H1 (cell line): ENCODE measurements at regions not wholly inside any gene's neighbourhood (a gene's known extent, or its start where the extent isn't known, plus 50 kb on each side); places are given as distances from the start of the nearest gene placed in this dataset.

Source experiments
- CTCF ChIA-PET: fragments of 300-600 bp; sonication (Branson Sonifier 250); formaldehyde crosslinking; loops from one replicate; lab custom pipeline; 2021; ENCODE audit not compliant: partially characterized antibody; lab: Charles Lee
- POLR2A ChIA-PET: fragments of 300-600 bp; sonication (Branson Sonifier 250); formaldehyde crosslinking; loops from one replicate; lab custom pipeline; 2021; ENCODE audit warnings: inconsistent platforms; ENCODE audit not compliant: partially characterized antibody; lab: Charles Lee
- DNase-seq, 2 experiments: peaks; one replicate each; pipeline versions ENCODE4 v3.0.0 to v3.0.0-alpha.2; 2010 to 2022; ENCODE audit warnings: low spot score in 2 of 2, low read depth in 1 of 2, mixed read lengths in 1 of 2
- FAIRE-seq: peaks from 2 replicates; lab custom pipeline; 2011; peaks lifted over from hg19 to GRCh38; lab: Jason Lieb, UNC
- H2AFZ ChIP-seq: 2 replicates; pipeline ENCODE4 v1.8.1; 2012; ENCODE audit warnings: low read length, inconsistent platforms
- H2AK5ac ChIP-seq: 2 replicates; pipeline ENCODE4 v1.6.1; 2013; ENCODE audit warnings: low read depth, low read length
- H2BK120ac ChIP-seq: replicated peaks from 2 replicates; pipeline ENCODE3; 2013; ENCODE audit warnings: low read depth, low read length, inconsistent platforms
- H2BK12ac ChIP-seq: 2 replicates; pipeline ENCODE4 v1.6.1; 2013; ENCODE audit warnings: low read depth, low read length
- H2BK15ac ChIP-seq: 2 replicates; pipeline ENCODE4 v1.6.1; 2013; ENCODE audit warnings: low read length
- H2BK20ac ChIP-seq: 2 replicates; pipeline ENCODE4 v1.6.1; 2013; ENCODE audit warnings: low read length
- H2BK5ac ChIP-seq: 2 replicates; pipeline ENCODE4 v1.6.1; 2013; ENCODE audit warnings: low read depth, low read length
- H3K14ac ChIP-seq: 2 replicates; pipeline ENCODE4 v1.6.1; 2013; ENCODE audit warnings: inconsistent platforms; ENCODE audit not compliant: insufficient read length
- H3K18ac ChIP-seq: 2 replicates; pipeline ENCODE4 v1.6.1; 2013; ENCODE audit warnings: low read length; ENCODE audit errors: extremely low read depth
- H3K23ac ChIP-seq: 2 replicates; pipeline ENCODE4 v1.6.1; 2013; ENCODE audit warnings: inconsistent platforms; ENCODE audit not compliant: insufficient read length
- H3K23me2 ChIP-seq: 2 replicates; pipeline ENCODE4 v1.6.1; 2013; ENCODE audit warnings: low read depth, low read length
- H3K27ac ChIP-seq: 2 replicates; pipeline ENCODE4 v1.6.1; 2011; ENCODE audit warnings: low read depth, low read length, inconsistent platforms
- H3K27me3 ChIP-seq, 4 experiments: replicated peaks in 1 of 4; 1 replicate in 1 of 4; 2 replicates in 3 of 4; pipeline versions ENCODE4 v1.6.1 to v1.8.1; 2011 to 2013; ENCODE audit warnings: low read length in 3 of 4, mild to moderate bottlenecking in 3 of 4, inconsistent platforms in 2 of 4, mixed read lengths in 2 of 4, moderate library complexity in 1 of 4; ENCODE audit not compliant: control insufficient read depth in 3 of 4, insufficient read depth in 3 of 4; ENCODE audit errors: extremely low read depth in 1 of 4
- H3K36me3 ChIP-seq, 4 experiments: 2 replicates each; pipeline versions ENCODE4 v1.6.1 to v1.8.1; 2011 to 2013; ENCODE audit warnings: mild to moderate bottlenecking in 4 of 4, low read length in 3 of 4, moderate library complexity in 2 of 4, control low read depth in 1 of 4, inconsistent platforms in 1 of 4; ENCODE audit not compliant: insufficient read depth in 4 of 4, control insufficient read depth in 2 of 4
- H3K4ac ChIP-seq: replicated peaks from 2 replicates; pipeline ENCODE3; 2013; ENCODE audit warnings: low read length, low read depth, mixed read lengths, inconsistent platforms; ENCODE audit not compliant: insufficient read length
- H3K4me1 ChIP-seq, 4 experiments: replicated peaks in 1 of 4; 1 replicate in 1 of 4; 2 replicates in 3 of 4; pipeline versions ENCODE4 v1.6.1 to v1.8.1; 2011 to 2013; ENCODE audit warnings: low read length in 3 of 4, inconsistent platforms in 2 of 4, mixed read lengths in 1 of 4; ENCODE audit not compliant: insufficient read depth in 4 of 4, control insufficient read depth in 3 of 4
- H3K4me2 ChIP-seq, 2 experiments: 2 replicates each; pipeline versions ENCODE4 v1.6.1 to v1.8.1; 2011 to 2013; ENCODE audit warnings: low read depth in 2 of 2, low read length in 2 of 2, control low read depth in 1 of 2, inconsistent platforms in 1 of 2, mild to moderate bottlenecking in 1 of 2; ENCODE audit not compliant: insufficient read depth in 1 of 2
- H3K4me3 ChIP-seq, 4 experiments: fragments of 200-600, 300-600 bp in 1 of 4; sonication (generic), shearing (Covaris generic), sonication (Bioruptor Twin) in 1 of 4; 2 replicates each; pipeline versions ENCODE4 v1.5.1 to v1.8.1; 2011 to 2016; ENCODE audit warnings: low read length in 4 of 4, low read depth in 3 of 4, control low read depth in 2 of 4, inconsistent platforms in 2 of 4, mild to moderate bottlenecking in 2 of 4, mixed read lengths in 1 of 4, moderate library complexity in 1 of 4; ENCODE audit not compliant: insufficient read depth in 2 of 4; ENCODE audit errors: extremely low read depth in 1 of 4
- H3K56ac ChIP-seq: replicated peaks from 2 replicates; pipeline ENCODE3; 2013; ENCODE audit warnings: low read depth, mild to moderate bottlenecking, mixed read lengths, low read length, inconsistent platforms; ENCODE audit not compliant: insufficient read length
- H3K79me1 ChIP-seq: 2 replicates; pipeline ENCODE4 v1.6.1; 2013; ENCODE audit warnings: low read depth, low read length, control low read depth
- H3K79me2 ChIP-seq, 2 experiments: 2 replicates each; pipeline versions ENCODE4 v1.6.1 to v1.8.1; 2012 to 2013; ENCODE audit warnings: low read length in 2 of 2, mild to moderate bottlenecking in 2 of 2, inconsistent platforms in 1 of 2; ENCODE audit not compliant: insufficient read depth in 2 of 2, control insufficient read depth in 1 of 2
- H3K9ac ChIP-seq, 4 experiments: replicated peaks in 1 of 4; 1 replicate in 1 of 4; 2 replicates in 3 of 4; pipeline versions ENCODE4 v1.6.1 to v1.8.1; 2011 to 2013; ENCODE audit warnings: low read depth in 3 of 4, low read length in 3 of 4, control low read depth in 2 of 4, mild to moderate bottlenecking in 2 of 4, moderate library complexity in 2 of 4, inconsistent platforms in 1 of 4; ENCODE audit errors: extremely low read depth in 1 of 4
- H3K9me3 ChIP-seq, 2 experiments: 2 replicates each; pipeline versions ENCODE4 v1.6.1 to v1.8.1; 2012 to 2013; ENCODE audit warnings: mild to moderate bottlenecking in 2 of 2, moderate library complexity in 2 of 2, control low read depth in 1 of 2, inconsistent platforms in 1 of 2, low read depth in 1 of 2, low read length in 1 of 2, mixed read lengths in 1 of 2; ENCODE audit not compliant: insufficient read depth in 2 of 2
- H4K20me1 ChIP-seq, 2 experiments: replicated peaks in 1 of 2; 2 replicates each; pipeline versions ENCODE3 to v1.8.1; 2011 to 2013; ENCODE audit warnings: inconsistent platforms in 2 of 2, low read length in 2 of 2, mild to moderate bottlenecking in 1 of 2; ENCODE audit not compliant: insufficient read depth in 2 of 2, control insufficient read depth in 1 of 2
- H4K5ac ChIP-seq: 2 replicates; pipeline ENCODE4 v1.6.1; 2013; ENCODE audit warnings: low read length, low read depth, mixed read lengths, inconsistent platforms; ENCODE audit not compliant: insufficient read length
- H4K8ac ChIP-seq: 2 replicates; pipeline ENCODE4 v1.8.0; 2013; ENCODE audit warnings: mild to moderate bottlenecking, moderate library complexity, low read length, inconsistent platforms; ENCODE audit not compliant: insufficient read depth; ENCODE audit errors: extremely low read depth
- H4K91ac ChIP-seq: replicated peaks from 2 replicates; pipeline ENCODE3; 2013; ENCODE audit warnings: low read length, mixed read lengths, inconsistent platforms; ENCODE audit not compliant: insufficient read length
- BCL11A ChIP-seq, 2 experiments: IDR thresholded peaks; one replicate each; pipeline ENCODE4 v1.6.1; 2011; ENCODE audit warnings: low read depth in 2 of 2, low read length in 2 of 2, mild to moderate bottlenecking in 2 of 2
- CREB1 ChIP-seq: IDR thresholded peaks from 2 replicates; pipeline ENCODE4 v1.6.1; 2012; ENCODE audit warnings: inconsistent platforms
- FOSL1 ChIP-seq: IDR thresholded peaks from 2 replicates; pipeline ENCODE4 v1.6.1; 2011; ENCODE audit warnings: mild to moderate bottlenecking, low read depth, low read length, moderate library complexity; ENCODE audit not compliant: insufficient read depth
- JUND ChIP-seq: IDR thresholded peaks from 2 replicates; pipeline ENCODE4 v1.6.1; 2011; ENCODE audit warnings: mild to moderate bottlenecking, improper control_type of control experiment, low read length
- NRF1 ChIP-seq: IDR thresholded peaks from 2 replicates; pipeline ENCODE4 v1.6.1; 2011; ENCODE audit warnings: mild to moderate bottlenecking, low read depth, low read length, improper control_type of control experiment
- POLR2A ChIP-seq, 2 experiments: IDR thresholded peaks; 1 replicate in 1 of 2; 2 replicates in 1 of 2; pipeline ENCODE4 v1.6.1; 2011; ENCODE audit warnings: low read depth in 2 of 2, low read length in 2 of 2, mild to moderate bottlenecking in 2 of 2; ENCODE audit errors: control extremely low read depth in 1 of 2
- SAP30 ChIP-seq: fragments of 300-600 bp; sonication (generic); IDR thresholded peaks from 2 replicates; pipeline ENCODE4 v1.7.1; 2012; ENCODE audit warnings: low read length, moderate library complexity, mild to moderate bottlenecking, inconsistent platforms; ENCODE audit not compliant: insufficient read depth, insufficient replicate concordance
- TAF1 ChIP-seq: IDR thresholded peaks from 2 replicates; pipeline ENCODE4 v1.6.1; 2011; ENCODE audit warnings: mild to moderate bottlenecking, low read depth, low read length
- TEAD4 ChIP-seq: IDR thresholded peaks from 2 replicates; pipeline ENCODE4 v1.6.1; 2012; ENCODE audit warnings: low read depth, low read length, inconsistent platforms, mixed read lengths
- WGBS, 2 experiments: shearing (Covaris generic) in 1 of 2; methylation state at CpG; one replicate each; pipeline versions ENCODE4 v1.1.6 to v1.1.7; 2013 to 2015; ENCODE audit warnings: low lambda C conversion rate in 2 of 2, mixed read lengths in 2 of 2, inconsistent platforms in 1 of 2, low coverage in 1 of 2, missing lambda C conversion rate in 1 of 2; ENCODE audit not compliant: insufficient replicate concordance in 2 of 2, insufficient coverage in 1 of 2, insufficient read length in 1 of 2; ENCODE audit errors: extremely low coverage in 1 of 2, missing lambda C conversion rate in 1 of 2; 5-methylcytosine and 5-hydroxymethylcytosine counted together
- TF ChIP-seq, protein P1 (sequence below), 3 experiments: IDR thresholded peaks; 1 replicate in 2 of 3; 2 replicates in 1 of 3; pipeline versions ENCODE4 v1.5.1 to v1.6.1; 2011; ENCODE audit warnings: low read length in 3 of 3, mild to moderate bottlenecking in 3 of 3, inconsistent platforms in 2 of 3, low read depth in 1 of 3, moderate library complexity in 1 of 3; ENCODE audit not compliant: insufficient read depth in 1 of 3; ENCODE audit errors: control extremely low read depth in 1 of 3
- TF ChIP-seq, protein P2 (sequence below): IDR thresholded peaks from 2 replicates; pipeline ENCODE4 v1.6.1; 2011; ENCODE audit warnings: low read depth, mild to moderate bottlenecking, low read length; ENCODE audit not compliant: insufficient read depth
- TF ChIP-seq, protein P3 (sequence below): IDR thresholded peaks from 2 replicates; pipeline ENCODE4 v1.6.1; 2012; ENCODE audit warnings: inconsistent platforms

DNA sequence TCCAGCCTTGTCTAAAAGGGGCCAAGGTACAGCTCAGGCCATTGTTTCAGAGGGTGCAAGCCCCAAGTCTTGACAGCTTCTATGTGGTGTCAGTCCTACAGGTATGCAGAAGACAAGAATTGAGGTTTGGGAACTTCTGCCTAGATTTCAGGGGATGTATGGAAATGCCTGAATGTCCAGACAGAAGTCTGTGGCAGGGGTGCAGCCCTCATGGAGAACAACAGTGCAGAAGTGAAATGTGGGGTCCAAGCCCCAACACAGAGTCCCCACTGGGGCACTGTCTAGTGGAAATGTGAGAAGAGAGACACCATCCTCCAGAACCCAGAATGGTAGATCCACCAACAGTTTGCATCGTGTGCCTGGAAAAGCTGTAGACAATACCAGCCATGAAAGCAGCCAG is 400.3 kb upstream of the CAMK1G start:
- Histone ChIP-seq H2BK20ac (no peak overlapping the region), H3K4me1 (no peaks in the 10 kb centered on the region), H2AK5ac (no peak overlapping the region), H3K14ac (no peak overlapping the region), H3K4me2 (no peak overlapping the region), H2BK12ac (no peak overlapping the region), H3K27ac (no peak overlapping the region), H3K56ac (no peak overlapping the region), H3K36me3 (no peaks in the 10 kb centered on the region), H4K5ac (no peak overlapping the region), H4K8ac (no peak overlapping the region), H3K4ac (no peak overlapping the region), H3K23me2 (no peaks in the 10 kb centered on the region), H4K20me1 (no peaks in the 10 kb centered on the region), H3K79me2 (no peaks in the 10 kb centered on the region), H3K4me3 (no peak overlapping the region), H2BK5ac (no peak overlapping the region), H3K9me3 (peaks cover 13 to 14% of the 10 kb centered on the region in 2 experiments), H3K18ac (no peak overlapping the region), H3K27me3 (no peaks in the 10 kb centered on the region), H3K23ac (no peak overlapping the region), H3K9ac (no peak overlapping the region), H4K91ac (no peak overlapping the region), H2BK120ac (no peak overlapping the region), H3K79me1 (no peaks in the 10 kb centered on the region), H2AFZ (no peak overlapping the region), H2BK15ac (no peak overlapping the region)
- 87% methylated on average over 1 of the region's 1 CpG; no CpG with 5 or more reads in 1 of the 2 experiments for WGBS, 2 experiments
- DNase-seq = no peak
- ChIA-PET POLR2A (no interaction called here), CTCF (interaction anchor here (1.2 kb wide), 2 partner anchors 12 to 105 kb away, joined by 3 read pairs; no protein-coding TSS in a partner anchor)
- no peak for FAIRE-seq
- TF ChIP-seq, protein P1, sequence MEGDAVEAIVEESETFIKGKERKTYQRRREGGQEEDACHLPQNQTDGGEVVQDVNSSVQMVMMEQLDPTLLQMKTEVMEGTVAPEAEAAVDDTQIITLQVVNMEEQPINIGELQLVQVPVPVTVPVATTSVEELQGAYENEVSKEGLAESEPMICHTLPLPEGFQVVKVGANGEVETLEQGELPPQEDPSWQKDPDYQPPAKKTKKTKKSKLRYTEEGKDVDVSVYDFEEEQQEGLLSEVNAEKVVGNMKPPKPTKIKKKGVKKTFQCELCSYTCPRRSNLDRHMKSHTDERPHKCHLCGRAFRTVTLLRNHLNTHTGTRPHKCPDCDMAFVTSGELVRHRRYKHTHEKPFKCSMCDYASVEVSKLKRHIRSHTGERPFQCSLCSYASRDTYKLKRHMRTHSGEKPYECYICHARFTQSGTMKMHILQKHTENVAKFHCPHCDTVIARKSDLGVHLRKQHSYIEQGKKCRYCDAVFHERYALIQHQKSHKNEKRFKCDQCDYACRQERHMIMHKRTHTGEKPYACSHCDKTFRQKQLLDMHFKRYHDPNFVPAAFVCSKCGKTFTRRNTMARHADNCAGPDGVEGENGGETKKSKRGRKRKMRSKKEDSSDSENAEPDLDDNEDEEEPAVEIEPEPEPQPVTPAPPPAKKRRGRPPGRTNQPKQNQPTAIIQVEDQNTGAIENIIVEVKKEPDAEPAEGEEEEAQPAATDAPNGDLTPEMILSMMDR (IDR thresholded peaks at IDR 0.05; ENCODE audit: control extremely low read depth in 1 of 3, insufficient read depth in 1 of 3, low read depth in 1 of 3, low read length in 3 of 3) = no peak
- TF ChIP-seq JUND = no peak
- TF ChIP-seq, protein P2, sequence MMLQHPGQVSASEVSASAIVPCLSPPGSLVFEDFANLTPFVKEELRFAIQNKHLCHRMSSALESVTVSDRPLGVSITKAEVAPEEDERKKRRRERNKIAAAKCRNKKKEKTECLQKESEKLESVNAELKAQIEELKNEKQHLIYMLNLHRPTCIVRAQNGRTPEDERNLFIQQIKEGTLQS = no peak
- TF ChIP-seq NRF1 = no peak
- TF ChIP-seq, protein P3, sequence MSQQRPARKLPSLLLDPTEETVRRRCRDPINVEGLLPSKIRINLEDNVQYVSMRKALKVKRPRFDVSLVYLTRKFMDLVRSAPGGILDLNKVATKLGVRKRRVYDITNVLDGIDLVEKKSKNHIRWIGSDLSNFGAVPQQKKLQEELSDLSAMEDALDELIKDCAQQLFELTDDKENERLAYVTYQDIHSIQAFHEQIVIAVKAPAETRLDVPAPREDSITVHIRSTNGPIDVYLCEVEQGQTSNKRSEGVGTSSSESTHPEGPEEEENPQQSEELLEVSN = no peak
- no peak for TF ChIP-seq SAP30
- TF ChIP-seq TAF1 = no peak
- no peak for TF ChIP-seq BCL11A (IDR thresholded peaks at IDR 0.05; ENCODE audit: low read depth in 2 of 2, low read length in 2 of 2)
- no peak for TF ChIP-seq TEAD4
- TF ChIP-seq CREB1 = no peak
- TF ChIP-seq FOSL1 = no peak
- no peak for TF ChIP-seq POLR2A (IDR thresholded peaks at IDR 0.05; ENCODE audit: control extremely low read depth in 1 of 2, low read depth in 2 of 2, low read length in 2 of 2)
